GM12874 (cell line): ENCODE measurements at regions not wholly inside any gene's neighbourhood (a gene's known extent, or its start where the extent isn't known, plus 50 kb on each side); places are given as distances from the start of the nearest gene placed in this dataset.

ENCODE experiments used
- CTCF ChIP-seq: IDR thresholded peaks from 2 replicates; pipeline ENCODE4 v1.5.1; 2011; ENCODE audit warnings: low read depth, mild to moderate bottlenecking, control low read depth, low read length, moderate library complexity; ENCODE audit not compliant: insufficient read depth

DNA sequence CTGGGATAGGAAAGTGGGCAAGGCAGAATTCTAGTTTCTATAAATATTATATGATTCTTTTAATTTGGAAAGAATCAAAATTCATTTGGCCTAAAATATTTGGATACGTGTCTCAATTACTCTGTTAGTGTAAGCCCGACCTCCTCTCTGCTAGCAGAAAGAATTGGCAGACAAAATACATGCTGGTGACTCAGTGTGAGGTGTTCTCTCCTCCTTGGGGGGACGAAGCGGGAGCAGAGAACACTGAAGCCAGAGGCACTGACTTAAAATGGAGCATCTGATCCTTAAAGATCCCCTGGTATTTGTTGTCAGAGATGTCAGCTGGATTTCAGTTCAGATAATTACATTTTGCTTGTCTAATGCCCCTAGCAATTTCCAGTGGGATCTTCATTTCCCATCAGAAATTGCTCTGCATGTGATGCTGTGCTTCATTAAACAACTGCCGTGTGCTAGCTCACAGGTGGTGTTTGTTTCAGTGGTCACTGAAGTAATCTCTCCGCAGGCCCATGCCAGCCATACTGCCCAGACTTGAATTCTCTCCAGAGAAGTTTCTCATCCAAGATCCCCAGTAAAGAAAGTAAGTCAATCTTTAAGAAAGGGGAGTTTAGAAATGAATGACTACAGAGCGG, 188.7 kb upstream of the TLL1 start:
- TF ChIP-seq CTCF = no peak

DNA sequence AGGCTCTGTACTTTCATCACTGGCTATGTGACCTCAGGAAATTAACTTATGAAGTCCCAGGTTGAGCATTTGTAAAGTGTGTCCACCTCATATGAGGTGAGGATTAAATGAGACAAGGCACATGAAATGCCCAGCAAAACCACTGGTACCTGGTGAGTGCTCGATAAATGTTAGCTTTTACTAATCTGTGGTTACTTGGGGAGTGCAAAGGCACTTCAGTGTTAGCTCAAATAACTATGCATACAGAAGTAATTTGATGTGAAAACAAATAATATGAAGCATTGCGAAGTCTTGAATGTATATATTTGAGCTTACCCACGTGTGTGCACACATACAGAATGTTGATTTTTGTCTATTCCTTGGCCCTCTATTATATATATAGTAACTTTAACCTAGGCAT, 186.3 kb upstream of the TLL1 start:
- TF ChIP-seq CTCF = no peak

DNA sequence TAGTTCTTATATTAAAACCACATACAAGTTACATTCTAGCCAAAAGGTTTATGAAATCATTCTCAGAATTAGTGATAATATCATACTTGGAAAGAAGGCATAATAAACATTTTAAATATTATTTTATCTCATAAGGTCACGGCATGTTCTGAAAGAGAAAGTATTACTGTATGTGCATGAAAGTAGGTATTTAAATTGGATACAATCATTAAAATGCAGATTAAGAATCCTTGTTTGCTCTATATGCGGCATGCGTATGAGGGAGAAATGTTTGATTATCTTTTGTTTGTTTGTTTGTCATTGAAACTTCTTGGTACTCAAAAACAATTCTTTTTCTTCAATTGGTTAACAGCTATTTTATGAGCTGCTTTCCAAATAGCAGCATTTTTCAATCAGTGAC, 183.9 kb upstream of the TLL1 start:
- no peak for TF ChIP-seq CTCF

GRCh38 chr4:165692082-165692481, 181.0 kb upstream of the TLL1 start:
- no peak for TF ChIP-seq CTCF

- no peak for TF ChIP-seq CTCF
Observed at GRCh38 chr4:165698272-165698671, 174.8 kb upstream of the TLL1 start.

DNA sequence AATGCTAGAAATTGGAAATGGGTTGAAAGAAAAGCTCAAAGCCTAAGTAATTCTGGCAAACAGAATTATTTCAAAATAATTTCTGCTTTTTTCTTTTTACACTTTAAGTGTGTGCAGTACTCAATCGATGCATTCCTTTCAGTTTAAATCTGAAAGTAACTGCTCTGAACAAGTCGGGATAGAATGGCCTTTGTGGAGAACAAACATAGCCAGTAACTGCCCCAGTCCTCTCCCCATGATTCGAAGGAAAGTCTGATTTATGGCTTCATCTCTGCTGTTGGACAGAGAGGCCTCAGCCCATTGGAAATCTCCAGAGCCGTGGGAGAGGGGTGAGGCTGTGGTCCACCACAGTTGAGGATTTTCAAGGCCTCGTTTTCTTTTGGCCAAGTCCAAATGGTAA, 174.0 kb upstream of the TLL1 start:
- no peak for TF ChIP-seq CTCF

DNA sequence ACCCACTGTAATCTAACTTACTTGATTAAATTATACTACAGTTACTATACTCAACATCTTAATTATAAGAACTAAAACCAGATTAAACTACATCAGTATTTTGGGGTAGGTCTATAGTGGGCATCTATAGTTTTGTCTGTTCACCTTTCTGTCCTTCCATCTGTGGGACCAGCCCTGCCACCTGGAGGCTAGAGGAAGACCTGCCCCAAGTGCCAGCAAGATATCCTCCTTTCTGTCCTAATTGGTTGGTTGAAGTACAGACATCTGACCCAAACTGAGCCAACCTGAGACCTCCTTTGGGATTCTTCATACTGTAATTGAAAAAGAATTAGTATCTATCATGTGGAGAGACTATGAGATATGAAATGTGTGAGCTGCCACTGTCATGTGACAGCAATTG, 172.2 kb upstream of the TLL1 start:
- peak; percentile 24; the same call in 1 of the 2 replicates for TF ChIP-seq CTCF
